Thyroid gland (tissue), 4 donors: ENCODE measurements at regions not wholly inside any gene's neighbourhood (a gene's known extent, or its start where the extent isn't known, plus 50 kb on each side); places are given as distances from the start of the nearest gene placed in this dataset.
"Not testable (repeated sequence)": the region's sequence is repeated elsewhere in the genome, so short reads cannot be mapped to it uniquely, and the experiment has no call there.

Experiments used
- POLR2A ChIP-seq, 2 donors: fragments of 450-650 bp; IDR thresholded peaks; one replicate each; pipeline ENCODE4 v1.6.1; 2017; ENCODE audit warnings: antibody characterized with exemption in 2 of 2, mild to moderate bottlenecking in 2 of 2, moderate library complexity in 1 of 2
- TF ChIP-seq, protein P1 (sequence below), 6 experiments: fragments of 200-600 bp in 3 of 6; fragments of 450-650 bp in 3 of 6; sonication (generic) in 3 of 6; IDR thresholded peaks; one replicate each; pipeline ENCODE4 v1.5.1; 2016 to 2019; ENCODE audit warnings: antibody characterized with exemption in 6 of 6, mild to moderate bottlenecking in 2 of 6, inconsistent platforms in 1 of 6, moderate library complexity in 1 of 6

DNA sequence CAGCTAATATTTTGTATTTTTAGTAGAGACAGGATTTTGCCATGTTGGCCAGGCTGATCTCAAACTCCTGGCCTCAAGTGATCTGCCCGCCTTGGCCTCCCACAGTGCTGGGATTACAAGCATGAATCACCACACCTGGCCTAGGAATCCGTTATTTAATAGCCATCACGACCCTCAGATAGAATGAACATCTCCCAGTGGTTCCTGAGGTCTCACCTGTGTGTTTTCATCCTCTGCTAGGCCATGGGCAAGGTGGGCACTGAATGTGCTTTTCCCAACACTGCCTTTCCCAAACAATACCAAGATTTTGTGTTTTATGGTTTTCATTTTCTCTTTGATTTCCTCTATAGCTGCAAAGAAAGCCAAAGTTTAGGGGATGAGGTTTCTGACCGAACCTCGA lies 92.2 kb upstream of the SLC25A48 start:
- TF ChIP-seq, protein P1, sequence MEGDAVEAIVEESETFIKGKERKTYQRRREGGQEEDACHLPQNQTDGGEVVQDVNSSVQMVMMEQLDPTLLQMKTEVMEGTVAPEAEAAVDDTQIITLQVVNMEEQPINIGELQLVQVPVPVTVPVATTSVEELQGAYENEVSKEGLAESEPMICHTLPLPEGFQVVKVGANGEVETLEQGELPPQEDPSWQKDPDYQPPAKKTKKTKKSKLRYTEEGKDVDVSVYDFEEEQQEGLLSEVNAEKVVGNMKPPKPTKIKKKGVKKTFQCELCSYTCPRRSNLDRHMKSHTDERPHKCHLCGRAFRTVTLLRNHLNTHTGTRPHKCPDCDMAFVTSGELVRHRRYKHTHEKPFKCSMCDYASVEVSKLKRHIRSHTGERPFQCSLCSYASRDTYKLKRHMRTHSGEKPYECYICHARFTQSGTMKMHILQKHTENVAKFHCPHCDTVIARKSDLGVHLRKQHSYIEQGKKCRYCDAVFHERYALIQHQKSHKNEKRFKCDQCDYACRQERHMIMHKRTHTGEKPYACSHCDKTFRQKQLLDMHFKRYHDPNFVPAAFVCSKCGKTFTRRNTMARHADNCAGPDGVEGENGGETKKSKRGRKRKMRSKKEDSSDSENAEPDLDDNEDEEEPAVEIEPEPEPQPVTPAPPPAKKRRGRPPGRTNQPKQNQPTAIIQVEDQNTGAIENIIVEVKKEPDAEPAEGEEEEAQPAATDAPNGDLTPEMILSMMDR (IDR thresholded peaks at IDR 0.05): not testable (repeated sequence)
- TF ChIP-seq POLR2A (IDR thresholded peaks at IDR 0.05): not testable (repeated sequence)
